ENCODE measurements at regions not wholly inside any gene's neighbourhood (a gene's known extent, or its start where the extent isn't known, plus 50 kb on each side); places are given as distances from the start of the nearest gene placed in this dataset.

GRCh38 chr2:158041400-158041799, 60.3 kb upstream of the UPP2 start (continued):
- no peak for TF ChIP-seq HES2 (IDR thresholded peaks at IDR 0.05)
- TF ChIP-seq BHLHE40 (IDR thresholded peaks at IDR 0.05; ENCODE audit: low read depth, low read length), result no peak
- no peak for TF ChIP-seq RAD21 (conservative IDR thresholded peaks at IDR 0.05 in 1 of 2, IDR thresholded peaks at IDR 0.05 in 1 of 2)

DNA sequence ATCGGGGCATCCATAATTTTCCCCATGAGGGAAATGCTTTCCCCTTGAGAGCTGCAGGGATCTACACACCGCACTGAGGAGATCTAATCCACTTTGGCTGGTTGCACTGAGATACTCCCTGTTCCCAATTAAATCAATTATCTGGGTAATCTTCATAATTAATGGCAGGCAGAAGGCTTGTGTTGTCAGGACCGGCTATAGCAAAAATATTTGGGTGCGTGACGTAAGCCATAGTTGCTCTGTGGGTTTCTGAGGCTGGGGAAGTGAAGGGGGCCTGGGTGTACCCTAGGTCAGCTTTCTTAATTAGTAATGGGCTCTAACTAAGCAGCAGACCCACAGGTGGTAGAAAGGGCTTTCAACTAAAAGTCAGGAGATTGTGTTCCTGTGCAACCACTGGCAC, 62.8 kb upstream of the UPP2 start:
- Histone ChIP-seq H3K4me2 (no peak overlapping the region), H3K4me1 (no peaks in the 10 kb centered on the region), H3K9me3 (no peaks in the 10 kb centered on the region), H3K4me3 (no peak overlapping the region), H3K27ac (no peak overlapping the region)
- ATAC-seq (no peak), FAIRE-seq (no peak), DNase-seq (ENCODE audit: low read depth in 1 of 2, low spot score in 1 of 2) (no peak)
- POLR2A ChIA-PET, result no interaction called here
- WGBS (ENCODE audit: missing lambda C conversion rate), result 78% methylated on average over 5 of the region's 5 CpGs
- TF ChIP-seq CBX8 (IDR thresholded peaks at IDR 0.05) (no peak), HOXA7 (CRISPR knock-in tag; IDR thresholded peaks at IDR 0.05) (no peak), CHD4 (IDR thresholded peaks at IDR 0.05; ENCODE audit: borderline replicate concordance) (no peak), NPAS2 (CRISPR knock-in tag; IDR thresholded peaks at IDR 0.05; ENCODE audit: borderline replicate concordance) (no peak), ZSCAN20 (CRISPR knock-in tag; IDR thresholded peaks at IDR 0.05) (no peak), RAD21 (conservative IDR thresholded peaks at IDR 0.05 in 1 of 2, IDR thresholded peaks at IDR 0.05 in 1 of 2) (no peak), PBX3 (IDR thresholded peaks at IDR 0.05) (no peak), USF2 (IDR thresholded peaks at IDR 0.05) (no peak), SMC3 (IDR thresholded peaks at IDR 0.05) (no peak), RARB (CRISPR knock-in tag; IDR thresholded peaks at IDR 0.05) (no peak), ATOH8 (CRISPR knock-in tag; IDR thresholded peaks at IDR 0.05; ENCODE audit: low read depth) (no peak), KDM1A (IDR thresholded peaks at IDR 0.05; ENCODE audit: low read depth) (no peak), TFCP2L1 (CRISPR knock-in tag; IDR thresholded peaks at IDR 0.05) (no peak), PHF8 (IDR thresholded peaks at IDR 0.05; ENCODE audit: borderline replicate concordance, low read depth) (no peak), CHD2 (IDR thresholded peaks at IDR 0.05; ENCODE audit: low read length, partially characterized antibody) (no peak), POLR2A (IDR thresholded peaks at IDR 0.05; ENCODE audit: low read length) (no peak), EP300 (IDR thresholded peaks at IDR 0.05) (no peak), MYC (IDR thresholded peaks at IDR 0.05; ENCODE audit: borderline replicate concordance, low read length) (no peak)
- CTCF ChIA-PET, result interaction anchor here (0.6 to 1.7 kb wide), 4 partner anchors 14 to 715 kb away, joined by 4 to 8 read pairs (median 6); no protein-coding TSS in a partner anchor

- Histone ChIP-seq H3K4me2 (no peak overlapping the region), H3K4me3 (no peak overlapping the region), H3K4me1 (no peaks in the 10 kb centered on the region), H3K27ac (no peak overlapping the region), H3K9me3 (no peaks in the 10 kb centered on the region)
- 23% methylated on average over 6 of the region's 7 CpGs for WGBS (ENCODE audit: missing lambda C conversion rate)
- DNase-seq (ENCODE audit: low read depth in 1 of 2, low spot score in 1 of 2) (peak; percentile 26 to 75), ATAC-seq (peak; percentile 95 to 98), FAIRE-seq (no peak)
- ChIA-PET CTCF (interaction anchor here (0.6 to 7.8 kb wide), 26 partner anchors 9 to 797 kb away, joined by 3 to 180 read pairs (median 4); no protein-coding TSS in a partner anchor), POLR2A (no interaction called here)
- TF ChIP-seq SMC3 (IDR thresholded peaks at IDR 0.05), result peak; percentile 72
- TF ChIP-seq, protein P1, sequence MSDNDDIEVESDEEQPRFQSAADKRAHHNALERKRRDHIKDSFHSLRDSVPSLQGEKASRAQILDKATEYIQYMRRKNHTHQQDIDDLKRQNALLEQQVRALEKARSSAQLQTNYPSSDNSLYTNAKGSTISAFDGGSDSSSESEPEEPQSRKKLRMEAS (IDR thresholded peaks at IDR 0.05), result no peak
- TF ChIP-seq CTCF (IDR thresholded peaks at IDR 0.05), result peak; percentile 68
- TF ChIP-seq HOXA7 (CRISPR knock-in tag; IDR thresholded peaks at IDR 0.05), result no peak
- peak; percentile 79 to 83 for TF ChIP-seq RAD21 (conservative IDR thresholded peaks at IDR 0.05 in 1 of 2, IDR thresholded peaks at IDR 0.05 in 1 of 2)
- TF ChIP-seq REST (IDR thresholded peaks at IDR 0.05), result no peak
These were observed 67.3 kb upstream of the UPP2 start for GRCh38 chr2:158034198-158034866.
